ENCODE measurements at regions not wholly inside any gene's neighbourhood (a gene's known extent, or its start where the extent isn't known, plus 50 kb on each side); places are given as distances from the start of the nearest gene placed in this dataset.

- TF ChIP-seq, protein P1, sequence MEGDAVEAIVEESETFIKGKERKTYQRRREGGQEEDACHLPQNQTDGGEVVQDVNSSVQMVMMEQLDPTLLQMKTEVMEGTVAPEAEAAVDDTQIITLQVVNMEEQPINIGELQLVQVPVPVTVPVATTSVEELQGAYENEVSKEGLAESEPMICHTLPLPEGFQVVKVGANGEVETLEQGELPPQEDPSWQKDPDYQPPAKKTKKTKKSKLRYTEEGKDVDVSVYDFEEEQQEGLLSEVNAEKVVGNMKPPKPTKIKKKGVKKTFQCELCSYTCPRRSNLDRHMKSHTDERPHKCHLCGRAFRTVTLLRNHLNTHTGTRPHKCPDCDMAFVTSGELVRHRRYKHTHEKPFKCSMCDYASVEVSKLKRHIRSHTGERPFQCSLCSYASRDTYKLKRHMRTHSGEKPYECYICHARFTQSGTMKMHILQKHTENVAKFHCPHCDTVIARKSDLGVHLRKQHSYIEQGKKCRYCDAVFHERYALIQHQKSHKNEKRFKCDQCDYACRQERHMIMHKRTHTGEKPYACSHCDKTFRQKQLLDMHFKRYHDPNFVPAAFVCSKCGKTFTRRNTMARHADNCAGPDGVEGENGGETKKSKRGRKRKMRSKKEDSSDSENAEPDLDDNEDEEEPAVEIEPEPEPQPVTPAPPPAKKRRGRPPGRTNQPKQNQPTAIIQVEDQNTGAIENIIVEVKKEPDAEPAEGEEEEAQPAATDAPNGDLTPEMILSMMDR (conservative IDR thresholded peaks at IDR 0.05; ENCODE audit: low read length), result no peak
- no peak for TF ChIP-seq EZH2phosphoT487 (IDR thresholded peaks at IDR 0.05; ENCODE audit: borderline replicate concordance, low read depth, low read length)
Observed at GRCh38 chr14:94940263-94940993, 170.5 kb upstream of the GSC start.

Data from OCI-LY7 (cell line).